ENCODE measurements at regions not wholly inside any gene's neighbourhood (a gene's known extent, or its start where the extent isn't known, plus 50 kb on each side); places are given as distances from the start of the nearest gene placed in this dataset.

DNA sequence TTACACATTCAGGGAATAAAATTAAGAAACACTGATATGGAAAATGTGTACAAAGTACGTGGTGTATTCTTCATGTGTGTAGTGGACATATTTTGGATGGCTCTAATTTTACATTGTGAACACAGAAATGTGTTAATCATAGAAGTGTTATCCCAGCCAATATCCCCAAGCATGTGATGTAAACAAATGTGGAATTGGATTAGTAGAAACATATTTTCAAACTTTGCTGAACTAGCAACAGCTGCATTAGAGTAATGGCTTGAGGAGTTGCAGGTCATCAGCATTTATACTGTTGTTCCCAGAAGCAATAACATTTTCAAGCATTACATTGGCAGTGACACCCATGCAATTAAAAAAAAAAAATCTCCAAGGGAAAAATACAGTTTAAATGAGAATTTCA is 600.6 kb downstream of the SLITRK1 start:
- DNase-seq (ENCODE audit: low read depth in 1 of 2, low spot score in 1 of 2) (no peak), FAIRE-seq (no peak), ATAC-seq (no peak)
- Histone ChIP-seq H3K4me2 (no peak overlapping the region), H3K4me1 (no peaks in the 10 kb centered on the region), H3K4me3 (no peak overlapping the region), H3K27ac (no peak overlapping the region), H3K9me3 (no peaks in the 10 kb centered on the region)
- POLR2A ChIA-PET = no interaction called here
- no peak for TF ChIP-seq RCOR1 (IDR thresholded peaks at IDR 0.05; ENCODE audit: low read depth, low read length)
- TF ChIP-seq, protein P1, sequence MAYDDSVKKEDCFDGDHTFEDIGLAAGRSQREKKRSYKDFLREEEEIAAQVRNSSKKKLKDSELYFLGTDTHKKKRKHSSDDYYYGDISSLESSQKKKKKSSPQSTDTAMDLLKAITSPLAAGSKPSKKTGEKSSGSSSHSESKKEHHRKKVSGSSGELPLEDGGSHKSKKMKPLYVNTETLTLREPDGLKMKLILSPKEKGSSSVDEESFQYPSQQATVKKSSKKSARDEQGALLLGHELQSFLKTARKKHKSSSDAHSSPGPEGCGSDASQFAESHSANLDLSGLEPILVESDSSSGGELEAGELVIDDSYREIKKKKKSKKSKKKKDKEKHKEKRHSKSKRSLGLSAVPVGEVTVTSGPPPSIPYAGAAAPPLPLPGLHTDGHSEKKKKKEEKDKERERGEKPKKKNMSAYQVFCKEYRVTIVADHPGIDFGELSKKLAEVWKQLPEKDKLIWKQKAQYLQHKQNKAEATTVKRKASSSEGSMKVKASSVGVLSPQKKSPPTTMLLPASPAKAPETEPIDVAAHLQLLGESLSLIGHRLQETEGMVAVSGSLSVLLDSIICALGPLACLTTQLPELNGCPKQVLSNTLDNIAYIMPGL (CRISPR knock-in tag; IDR thresholded peaks at IDR 0.05; ENCODE audit: borderline replicate concordance) = no peak
- no peak for TF ChIP-seq HOXA7 (CRISPR knock-in tag; IDR thresholded peaks at IDR 0.05)
- TF ChIP-seq, protein P2, sequence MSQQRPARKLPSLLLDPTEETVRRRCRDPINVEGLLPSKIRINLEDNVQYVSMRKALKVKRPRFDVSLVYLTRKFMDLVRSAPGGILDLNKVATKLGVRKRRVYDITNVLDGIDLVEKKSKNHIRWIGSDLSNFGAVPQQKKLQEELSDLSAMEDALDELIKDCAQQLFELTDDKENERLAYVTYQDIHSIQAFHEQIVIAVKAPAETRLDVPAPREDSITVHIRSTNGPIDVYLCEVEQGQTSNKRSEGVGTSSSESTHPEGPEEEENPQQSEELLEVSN (IDR thresholded peaks at IDR 0.05; ENCODE audit: borderline replicate concordance, low read depth) = no peak
- no peak for TF ChIP-seq POLR2AphosphoS2 (conservative IDR thresholded peaks at IDR 0.05; ENCODE audit: low read length)
- no peak for TF ChIP-seq EHF (CRISPR knock-in tag; IDR thresholded peaks at IDR 0.05)
- TF ChIP-seq, protein P3, sequence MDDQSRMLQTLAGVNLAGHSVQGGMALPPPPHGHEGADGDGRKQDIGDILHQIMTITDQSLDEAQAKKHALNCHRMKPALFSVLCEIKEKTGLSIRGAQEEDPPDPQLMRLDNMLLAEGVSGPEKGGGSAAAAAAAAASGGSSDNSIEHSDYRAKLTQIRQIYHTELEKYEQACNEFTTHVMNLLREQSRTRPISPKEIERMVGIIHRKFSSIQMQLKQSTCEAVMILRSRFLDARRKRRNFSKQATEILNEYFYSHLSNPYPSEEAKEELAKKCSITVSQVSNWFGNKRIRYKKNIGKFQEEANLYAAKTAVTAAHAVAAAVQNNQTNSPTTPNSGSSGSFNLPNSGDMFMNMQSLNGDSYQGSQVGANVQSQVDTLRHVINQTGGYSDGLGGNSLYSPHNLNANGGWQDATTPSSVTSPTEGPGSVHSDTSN (IDR thresholded peaks at IDR 0.05) = no peak
- TF ChIP-seq KDM5A (IDR thresholded peaks at IDR 0.05) = no peak
- no peak for TF ChIP-seq NR3C1 (IDR thresholded peaks at IDR 0.05)
- TF ChIP-seq RNF2 (IDR thresholded peaks at IDR 0.05; ENCODE audit: borderline replicate concordance, low read depth) = no peak
- no peak for TF ChIP-seq CHD2 (IDR thresholded peaks at IDR 0.05; ENCODE audit: low read length, partially characterized antibody)
- TF ChIP-seq, protein P4, sequence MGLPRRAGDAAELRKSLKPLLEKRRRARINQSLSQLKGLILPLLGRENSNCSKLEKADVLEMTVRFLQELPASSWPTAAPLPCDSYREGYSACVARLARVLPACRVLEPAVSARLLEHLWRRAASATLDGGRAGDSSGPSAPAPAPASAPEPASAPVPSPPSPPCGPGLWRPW (IDR thresholded peaks at IDR 0.05) = no peak
- no peak for TF ChIP-seq HEYL (CRISPR knock-in tag; IDR thresholded peaks at IDR 0.05)
- TF ChIP-seq RAD21 (conservative IDR thresholded peaks at IDR 0.05 in 1 of 2, IDR thresholded peaks at IDR 0.05 in 1 of 2) = no peak
- no peak for TF ChIP-seq FOSL2 (IDR thresholded peaks at IDR 0.05)
- TF ChIP-seq FOSL2 (CRISPR knock-in tag; IDR thresholded peaks at IDR 0.05) = no peak
- TF ChIP-seq, protein P5, sequence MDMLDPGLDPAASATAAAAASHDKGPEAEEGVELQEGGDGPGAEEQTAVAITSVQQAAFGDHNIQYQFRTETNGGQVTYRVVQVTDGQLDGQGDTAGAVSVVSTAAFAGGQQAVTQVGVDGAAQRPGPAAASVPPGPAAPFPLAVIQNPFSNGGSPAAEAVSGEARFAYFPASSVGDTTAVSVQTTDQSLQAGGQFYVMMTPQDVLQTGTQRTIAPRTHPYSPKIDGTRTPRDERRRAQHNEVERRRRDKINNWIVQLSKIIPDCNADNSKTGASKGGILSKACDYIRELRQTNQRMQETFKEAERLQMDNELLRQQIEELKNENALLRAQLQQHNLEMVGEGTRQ (IDR thresholded peaks at IDR 0.05) = no peak
- TF ChIP-seq EP300 (IDR thresholded peaks at IDR 0.05) = no peak
- no peak for TF ChIP-seq TFCP2L1 (CRISPR knock-in tag; IDR thresholded peaks at IDR 0.05)
- no peak for TF ChIP-seq CBX8 (IDR thresholded peaks at IDR 0.05)
- 20% methylated on average over 1 of the region's 1 CpG for WGBS (ENCODE audit: missing lambda C conversion rate)
- CTCF ChIA-PET = no interaction called here

DNA sequence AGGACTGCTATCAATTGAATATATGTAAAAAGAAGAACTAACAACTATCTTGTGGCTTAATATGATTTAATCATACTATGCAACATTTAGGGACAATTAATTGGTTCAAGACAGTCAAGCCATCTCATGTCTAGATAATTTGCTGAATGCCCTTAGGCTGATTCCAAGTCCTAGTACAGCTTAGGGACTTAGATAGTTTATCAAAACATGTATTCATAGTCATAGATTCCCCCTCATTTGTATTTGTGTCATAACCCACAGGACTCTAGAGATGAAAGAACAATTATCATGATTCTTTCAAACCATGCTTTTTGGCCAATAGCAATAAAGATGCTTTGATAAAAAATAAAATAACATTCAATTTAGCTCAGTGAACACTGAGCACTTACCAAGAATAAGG is 607.6 kb downstream of the SLITRK1 start:
- Histone ChIP-seq H3K4me2 (no peak overlapping the region), H3K4me1 (no peaks in the 10 kb centered on the region), H3K4me3 (no peak overlapping the region), H3K27ac (no peak overlapping the region), H3K9me3 (no peaks in the 10 kb centered on the region)
- TF ChIP-seq FOXS1 (CRISPR knock-in tag; IDR thresholded peaks at IDR 0.05) = no peak
- TF ChIP-seq, protein P6, sequence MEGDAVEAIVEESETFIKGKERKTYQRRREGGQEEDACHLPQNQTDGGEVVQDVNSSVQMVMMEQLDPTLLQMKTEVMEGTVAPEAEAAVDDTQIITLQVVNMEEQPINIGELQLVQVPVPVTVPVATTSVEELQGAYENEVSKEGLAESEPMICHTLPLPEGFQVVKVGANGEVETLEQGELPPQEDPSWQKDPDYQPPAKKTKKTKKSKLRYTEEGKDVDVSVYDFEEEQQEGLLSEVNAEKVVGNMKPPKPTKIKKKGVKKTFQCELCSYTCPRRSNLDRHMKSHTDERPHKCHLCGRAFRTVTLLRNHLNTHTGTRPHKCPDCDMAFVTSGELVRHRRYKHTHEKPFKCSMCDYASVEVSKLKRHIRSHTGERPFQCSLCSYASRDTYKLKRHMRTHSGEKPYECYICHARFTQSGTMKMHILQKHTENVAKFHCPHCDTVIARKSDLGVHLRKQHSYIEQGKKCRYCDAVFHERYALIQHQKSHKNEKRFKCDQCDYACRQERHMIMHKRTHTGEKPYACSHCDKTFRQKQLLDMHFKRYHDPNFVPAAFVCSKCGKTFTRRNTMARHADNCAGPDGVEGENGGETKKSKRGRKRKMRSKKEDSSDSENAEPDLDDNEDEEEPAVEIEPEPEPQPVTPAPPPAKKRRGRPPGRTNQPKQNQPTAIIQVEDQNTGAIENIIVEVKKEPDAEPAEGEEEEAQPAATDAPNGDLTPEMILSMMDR (IDR thresholded peaks at IDR 0.05) = no peak
- TF ChIP-seq, protein P4 (IDR thresholded peaks at IDR 0.05) = no peak
- no peak for TF ChIP-seq ZFP36 (IDR thresholded peaks at IDR 0.05; ENCODE audit: borderline replicate concordance, partially characterized antibody)
- TF ChIP-seq ZC3H11A (IDR thresholded peaks at IDR 0.05) = no peak
- no peak for TF ChIP-seq SREBF2 (IDR thresholded peaks at IDR 0.05)
- no peak for TF ChIP-seq ZNF302 (CRISPR knock-in tag; IDR thresholded peaks at IDR 0.05)
- no peak for TF ChIP-seq RCOR1 (IDR thresholded peaks at IDR 0.05; ENCODE audit: low read depth, low read length)
- no peak for TF ChIP-seq HOXA7 (CRISPR knock-in tag; IDR thresholded peaks at IDR 0.05)
- no peak for ATAC-seq
- CTCF ChIA-PET = interaction anchor here (0.6 kb wide), 1 partner anchor 19 kb away, joined by 3 read pairs; no protein-coding TSS in a partner anchor
- no peak for FAIRE-seq
- DNase-seq (ENCODE audit: low read depth in 1 of 2, low spot score in 1 of 2) = no peak
- POLR2A ChIA-PET = no interaction called here

Measured in A549 (cell line).